ENCODE measurements at regions not wholly inside any gene's neighbourhood (a gene's known extent, or its start where the extent isn't known, plus 50 kb on each side); places are given as distances from the start of the nearest gene placed in this dataset.

- TF ChIP-seq CTCF (IDR thresholded peaks at IDR 0.05) (no peak), POLR2A (IDR thresholded peaks at IDR 0.05) (no peak)
These were observed 211.7 kb downstream of the SP3 start for GRCh38 chr2:173753441-173753840.

Data from right lobe of liver (tissue), 4 donors.